ENCODE measurements at regions not wholly inside any gene's neighbourhood (a gene's known extent, or its start where the extent isn't known, plus 50 kb on each side); places are given as distances from the start of the nearest gene placed in this dataset.

DNA sequence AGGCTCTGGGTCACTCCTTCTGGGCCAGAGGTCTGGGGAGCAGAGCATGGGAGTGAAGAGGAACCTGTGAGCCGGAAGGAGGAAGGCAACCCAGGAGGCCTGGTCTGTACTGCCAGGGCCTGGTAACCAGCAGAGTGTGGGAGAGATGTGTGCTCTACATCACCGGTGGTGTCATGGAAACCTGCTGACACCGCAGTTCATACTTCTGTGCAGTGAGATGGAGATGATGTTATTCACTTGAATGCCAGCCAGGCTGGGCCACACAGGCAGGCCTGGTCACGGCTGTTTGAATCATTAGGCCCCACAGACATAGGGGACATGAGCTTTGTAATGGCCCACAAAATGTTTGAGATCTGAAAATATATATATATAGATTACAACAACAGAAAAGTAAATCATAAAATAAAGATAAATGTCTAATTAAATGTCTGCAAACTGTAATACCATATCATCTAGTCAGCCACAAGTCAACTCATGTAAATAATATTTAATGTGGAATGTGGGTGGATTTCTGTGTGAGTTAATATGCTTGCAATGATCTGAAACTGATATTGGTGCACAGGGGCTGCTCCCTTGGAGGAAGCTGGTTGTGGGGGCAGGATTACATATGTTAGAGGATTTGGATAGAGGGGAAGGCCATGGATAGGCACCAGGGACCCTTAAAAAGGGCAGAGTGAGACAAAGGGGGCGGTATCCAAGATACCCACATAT lies 108.5 kb upstream of the PFN2 start:
- intact Hi-C loops (cut with DNase I, micrococcal nuclease) = no loop called here
- TF ChIP-seq, protein P1, sequence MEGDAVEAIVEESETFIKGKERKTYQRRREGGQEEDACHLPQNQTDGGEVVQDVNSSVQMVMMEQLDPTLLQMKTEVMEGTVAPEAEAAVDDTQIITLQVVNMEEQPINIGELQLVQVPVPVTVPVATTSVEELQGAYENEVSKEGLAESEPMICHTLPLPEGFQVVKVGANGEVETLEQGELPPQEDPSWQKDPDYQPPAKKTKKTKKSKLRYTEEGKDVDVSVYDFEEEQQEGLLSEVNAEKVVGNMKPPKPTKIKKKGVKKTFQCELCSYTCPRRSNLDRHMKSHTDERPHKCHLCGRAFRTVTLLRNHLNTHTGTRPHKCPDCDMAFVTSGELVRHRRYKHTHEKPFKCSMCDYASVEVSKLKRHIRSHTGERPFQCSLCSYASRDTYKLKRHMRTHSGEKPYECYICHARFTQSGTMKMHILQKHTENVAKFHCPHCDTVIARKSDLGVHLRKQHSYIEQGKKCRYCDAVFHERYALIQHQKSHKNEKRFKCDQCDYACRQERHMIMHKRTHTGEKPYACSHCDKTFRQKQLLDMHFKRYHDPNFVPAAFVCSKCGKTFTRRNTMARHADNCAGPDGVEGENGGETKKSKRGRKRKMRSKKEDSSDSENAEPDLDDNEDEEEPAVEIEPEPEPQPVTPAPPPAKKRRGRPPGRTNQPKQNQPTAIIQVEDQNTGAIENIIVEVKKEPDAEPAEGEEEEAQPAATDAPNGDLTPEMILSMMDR (IDR thresholded peaks at IDR 0.05) = no peak
- DNase-seq (no peak), ATAC-seq (peak; percentile 25)
- Histone ChIP-seq H3K36me3 (ENCODE audit: low read depth) (no peaks in the 10 kb centered on the region), H3K9me3 (peaks cover 6% of the 10 kb centered on the region), H3K4me1 (ENCODE audit: low read depth) (no peaks in the 10 kb centered on the region), H3K4me3 (no peak overlapping the region)

DNA sequence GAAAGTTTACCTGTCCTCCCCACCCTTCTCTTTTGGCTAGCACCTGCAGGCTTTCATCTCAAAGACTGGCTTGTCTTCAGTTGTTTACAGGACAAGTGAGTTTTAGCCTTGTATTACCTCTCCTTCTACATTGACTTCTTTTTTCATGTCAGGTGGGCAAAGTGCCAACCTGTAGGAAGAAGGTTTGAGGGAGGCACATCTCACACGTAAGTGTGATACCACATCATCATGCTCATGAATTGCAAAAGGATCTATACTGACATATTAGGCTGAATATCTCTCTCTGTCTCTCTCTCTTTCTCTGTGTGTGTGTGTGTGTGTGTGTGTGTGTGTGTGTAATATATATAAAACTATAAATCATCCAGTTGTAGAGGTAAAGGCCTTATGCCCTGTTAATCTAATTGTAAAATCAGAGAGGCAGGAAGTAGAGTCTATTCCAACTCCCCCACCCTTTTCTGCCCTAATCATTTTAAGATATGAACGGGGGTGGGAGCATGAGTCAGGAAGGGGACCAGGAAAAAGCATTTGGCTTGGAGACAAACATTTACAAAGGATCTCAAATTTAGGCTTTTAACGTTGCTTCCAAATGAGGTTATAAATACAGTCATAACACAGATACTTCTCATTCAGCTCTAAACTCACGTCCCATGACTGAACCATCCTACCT lies 107.0 kb upstream of the PFN2 start:
- peak; percentile 48 for ATAC-seq
- DNase-seq = peak in 1 of 3 donors; percentile 17
- H3K4me1 ChIP-seq (ENCODE audit: low read depth) = no peaks in the 10 kb centered on the region
- TF ChIP-seq, protein P1 (IDR thresholded peaks at IDR 0.05) = no peak
- peaks cover 6% of the 10 kb centered on the region for H3K9me3 ChIP-seq
- intact Hi-C loops (cut with DNase I, micrococcal nuclease) = no loop called here
- H3K4me3 ChIP-seq = no peak overlapping the region
- H3K36me3 ChIP-seq (ENCODE audit: low read depth) = no peaks in the 10 kb centered on the region

DNA sequence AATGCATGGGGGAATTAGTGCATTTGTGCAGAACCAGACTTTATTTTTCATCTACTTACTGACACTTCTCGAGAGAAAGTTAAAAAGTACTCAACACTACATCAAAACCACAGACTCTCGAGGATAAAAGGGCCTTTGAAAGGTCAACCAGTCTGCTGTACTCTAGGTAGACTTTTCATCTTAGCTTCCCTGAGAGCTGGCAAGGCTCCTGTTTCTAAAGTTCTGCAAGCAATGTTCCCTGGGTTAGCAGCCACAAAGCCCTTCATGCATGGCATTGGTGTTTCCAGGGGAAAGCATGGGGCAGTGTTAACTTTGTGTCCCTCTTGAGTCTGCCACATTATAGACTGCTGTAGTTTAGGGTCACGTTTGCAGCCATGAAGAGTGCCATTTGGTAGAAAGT lies 106.4 kb upstream of the PFN2 start:
- ATAC-seq = no peak
- Histone ChIP-seq H3K9me3 (peaks cover 6% of the 10 kb centered on the region), H3K4me3 (no peak overlapping the region), H3K4me1 (ENCODE audit: low read depth) (no peaks in the 10 kb centered on the region), H3K36me3 (ENCODE audit: low read depth) (no peaks in the 10 kb centered on the region)
- no peak for DNase-seq
- intact Hi-C loops (cut with DNase I, micrococcal nuclease) = no loop called here
- TF ChIP-seq, protein P1 (IDR thresholded peaks at IDR 0.05) = no peak

DNA sequence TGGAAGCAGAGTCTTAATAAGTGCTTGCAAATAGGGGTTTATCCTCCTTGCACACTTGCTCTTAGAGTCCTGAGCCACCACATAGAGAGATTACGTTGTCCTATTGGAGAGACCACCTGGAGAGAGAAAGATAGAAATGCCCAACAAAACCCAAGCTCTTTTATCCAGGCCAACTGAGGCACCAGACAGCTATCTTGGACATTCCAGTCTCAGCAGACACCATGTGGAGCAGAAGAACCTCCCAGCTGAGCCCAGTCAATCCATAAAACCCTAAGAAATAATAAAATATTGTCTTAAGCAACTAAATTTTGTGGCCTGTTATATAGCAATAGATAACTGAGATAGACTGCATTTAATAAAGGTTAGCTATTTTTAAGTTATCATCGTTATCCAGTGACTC lies 105.7 kb upstream of the PFN2 start:
- Histone ChIP-seq H3K9me3 (peaks cover 6% of the 10 kb centered on the region), H3K4me1 (ENCODE audit: low read depth) (no peaks in the 10 kb centered on the region), H3K4me3 (no peak overlapping the region), H3K36me3 (ENCODE audit: low read depth) (no peaks in the 10 kb centered on the region)
- intact Hi-C loops (cut with DNase I, micrococcal nuclease) = no loop called here
- ATAC-seq (no peak), DNase-seq (no peak)
- TF ChIP-seq, protein P1 (IDR thresholded peaks at IDR 0.05) = no peak

DNA sequence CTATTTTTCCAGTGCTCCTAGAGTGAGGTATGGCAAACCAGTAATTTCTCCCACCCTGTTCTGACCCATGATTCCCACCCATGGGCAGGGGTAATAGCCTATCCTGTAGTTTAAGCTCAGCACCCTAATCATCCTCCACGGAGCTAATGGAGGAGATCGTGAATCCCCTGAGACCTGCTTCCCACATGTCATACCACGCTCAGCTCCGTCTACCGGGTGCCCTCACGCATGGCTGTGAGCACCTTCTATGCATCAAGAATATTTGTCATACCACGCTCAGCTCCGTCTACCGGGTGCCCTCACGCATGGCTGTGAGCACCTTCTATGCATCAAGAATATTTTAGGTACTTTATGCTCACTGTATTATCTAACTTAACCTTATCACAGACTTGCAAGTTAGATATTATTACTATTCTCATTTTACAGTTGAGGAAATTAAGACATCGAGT lies 104.7 kb upstream of the PFN2 start:
- peaks cover 6% of the 10 kb centered on the region for H3K9me3 ChIP-seq
- DNase-seq (no peak), ATAC-seq (no peak)
- intact Hi-C loops (cut with DNase I, micrococcal nuclease) = no loop called here
- H3K4me3 ChIP-seq = no peak overlapping the region
- TF ChIP-seq, protein P1 (IDR thresholded peaks at IDR 0.05) = no peak
- H3K36me3 ChIP-seq (ENCODE audit: low read depth) = no peaks in the 10 kb centered on the region
- H3K4me1 ChIP-seq (ENCODE audit: low read depth) = no peaks in the 10 kb centered on the region
